ENCODE measurements at regions not wholly inside any gene's neighbourhood (a gene's known extent, or its start where the extent isn't known, plus 50 kb on each side); places are given as distances from the start of the nearest gene placed in this dataset.

- no peak overlapping the region for H3K27ac ChIP-seq
- no peak overlapping the region for H3K4me3 ChIP-seq
Observed at GRCh38 chr5:171700318-171700912, 85.2 kb upstream of the SMIM23 start.

- Histone ChIP-seq H3K4me3 (no peak overlapping the region), H3K27ac (no peak overlapping the region)
Observed at GRCh38 chr5:171701100-171701541, 84.5 kb upstream of the SMIM23 start.

GRCh38 chr5:171702135-171702770 lies 83.4 kb upstream of the SMIM23 start:
- Histone ChIP-seq H3K27ac (no peak overlapping the region), H3K4me3 (no peak overlapping the region)

- Histone ChIP-seq H3K27ac (no peak overlapping the region), H3K4me3 (no peak overlapping the region)
Observed at GRCh38 chr5:171703146-171703545, 82.5 kb upstream of the SMIM23 start.

GRCh38 chr5:171705036-171705435 lies 80.6 kb upstream of the SMIM23 start:
- Histone ChIP-seq H3K27ac (no peak overlapping the region), H3K4me3 (no peak overlapping the region)

- H3K4me3 ChIP-seq, result no peak overlapping the region
- no peak overlapping the region for H3K27ac ChIP-seq
Observed at GRCh38 chr5:171705830-171706468, 79.7 kb upstream of the SMIM23 start.

- no peak overlapping the region for H3K4me3 ChIP-seq
- H3K27ac ChIP-seq, result no peak overlapping the region
Observed at GRCh38 chr5:171706736-171707441, 78.7 kb upstream of the SMIM23 start.

GRCh38 chr5:171707442-171707792 lies 78.2 kb upstream of the SMIM23 start:
- H3K27ac ChIP-seq, result no peak overlapping the region
- no peak overlapping the region for H3K4me3 ChIP-seq

- no peak overlapping the region for H3K27ac ChIP-seq
- H3K4me3 ChIP-seq, result no peak overlapping the region
Observed at GRCh38 chr5:171709930-171710329, 75.7 kb upstream of the SMIM23 start.

GRCh38 chr5:171710451-171711024 lies 75.1 kb upstream of the SMIM23 start:
- H3K4me3 ChIP-seq, result no peak overlapping the region
- no peak overlapping the region for H3K27ac ChIP-seq

- no peak overlapping the region for H3K4me3 ChIP-seq
Observed at GRCh38 chr5:171711571-171711970, 74.0 kb upstream of the SMIM23 start.

GRCh38 chr5:171712616-171713015 lies 73.0 kb upstream of the SMIM23 start:
- Histone ChIP-seq H3K4me3 (no peak overlapping the region), H3K27ac (no peak overlapping the region)

More at GRCh38 chr5:171711571-171711970, 74.0 kb upstream of the SMIM23 start:
- no peak overlapping the region for H3K27ac ChIP-seq

GRCh38 chr5:171713152-171713551 lies 72.5 kb upstream of the SMIM23 start:
- Histone ChIP-seq H3K4me3 (no peak overlapping the region), H3K27ac (no peak overlapping the region)

- Histone ChIP-seq H3K27ac (no peak overlapping the region), H3K4me3 (no peak overlapping the region)
Observed at GRCh38 chr5:171714261-171714660, 71.4 kb upstream of the SMIM23 start.

- Histone ChIP-seq H3K27ac (no peak overlapping the region), H3K4me3 (no peak overlapping the region)
Observed at GRCh38 chr5:171714851-171715250, 70.8 kb upstream of the SMIM23 start.

- Histone ChIP-seq H3K4me3 (no peak overlapping the region), H3K27ac (no peak overlapping the region)
Observed at GRCh38 chr5:171715551-171715950, 70.1 kb upstream of the SMIM23 start.

GRCh38 chr5:171720086-171720485 lies 65.5 kb upstream of the SMIM23 start:
- no peak overlapping the region for H3K27ac ChIP-seq

GRCh38 chr5:171721464-171721863 lies 64.2 kb upstream of the SMIM23 start:
- Histone ChIP-seq H3K4me3 (no peak overlapping the region), H3K27ac (no peak overlapping the region)

More at GRCh38 chr5:171720086-171720485, 65.5 kb upstream of the SMIM23 start:
- no peak overlapping the region for H3K4me3 ChIP-seq

GRCh38 chr5:171724468-171725204 lies 61.0 kb upstream of the SMIM23 start:
- Histone ChIP-seq H3K4me3 (no peak overlapping the region), H3K27ac (no peak overlapping the region)

- no peak overlapping the region for H3K27ac ChIP-seq
- H3K4me3 ChIP-seq, result no peak overlapping the region
Observed at GRCh38 chr5:171725205-171725601, 60.4 kb upstream of the SMIM23 start.
